ENCODE measurements at regions not wholly inside any gene's neighbourhood (a gene's known extent, or its start where the extent isn't known, plus 50 kb on each side); places are given as distances from the start of the nearest gene placed in this dataset.

DNA sequence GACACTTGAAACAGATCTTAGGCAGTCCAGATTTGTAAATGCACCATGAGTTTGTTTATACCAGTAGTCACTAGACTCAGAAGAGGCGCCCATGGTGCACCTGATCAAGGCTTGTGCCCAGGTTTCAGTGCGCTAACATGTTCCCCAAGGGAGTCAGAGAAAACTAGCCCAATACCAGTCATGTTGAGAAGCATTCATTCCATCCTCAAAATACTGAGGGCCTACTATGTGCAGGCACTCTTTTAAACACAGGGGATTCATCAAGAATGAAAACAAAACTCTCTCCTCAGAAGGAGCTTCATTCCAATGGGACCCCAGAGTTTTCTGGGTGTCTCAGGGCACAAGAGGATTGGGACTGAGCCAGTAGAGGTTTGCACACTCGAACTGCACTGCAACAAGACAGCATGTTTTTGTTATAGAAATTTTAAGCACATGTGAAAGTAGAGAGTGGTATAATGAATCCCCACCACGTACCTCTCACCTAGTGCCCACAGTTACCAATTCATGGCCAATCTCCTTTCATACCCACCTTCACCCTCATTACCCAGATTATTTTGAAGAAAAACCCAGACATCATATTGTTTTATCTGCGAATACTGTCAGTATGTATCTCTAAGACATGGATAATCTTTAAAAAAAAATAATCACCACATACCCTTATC lies 55.0 kb upstream of the ARID5B start:
- H3K9me3 ChIP-seq, result no peaks in the 10 kb centered on the region
- TF ChIP-seq EP300 (IDR thresholded peaks at IDR 0.05; ENCODE audit: low read depth) (no peak), POLR2A (IDR thresholded peaks at IDR 0.05) (no peak), POLR2AphosphoS5 (IDR thresholded peaks at IDR 0.05) (no peak)
- TF ChIP-seq, protein P1, sequence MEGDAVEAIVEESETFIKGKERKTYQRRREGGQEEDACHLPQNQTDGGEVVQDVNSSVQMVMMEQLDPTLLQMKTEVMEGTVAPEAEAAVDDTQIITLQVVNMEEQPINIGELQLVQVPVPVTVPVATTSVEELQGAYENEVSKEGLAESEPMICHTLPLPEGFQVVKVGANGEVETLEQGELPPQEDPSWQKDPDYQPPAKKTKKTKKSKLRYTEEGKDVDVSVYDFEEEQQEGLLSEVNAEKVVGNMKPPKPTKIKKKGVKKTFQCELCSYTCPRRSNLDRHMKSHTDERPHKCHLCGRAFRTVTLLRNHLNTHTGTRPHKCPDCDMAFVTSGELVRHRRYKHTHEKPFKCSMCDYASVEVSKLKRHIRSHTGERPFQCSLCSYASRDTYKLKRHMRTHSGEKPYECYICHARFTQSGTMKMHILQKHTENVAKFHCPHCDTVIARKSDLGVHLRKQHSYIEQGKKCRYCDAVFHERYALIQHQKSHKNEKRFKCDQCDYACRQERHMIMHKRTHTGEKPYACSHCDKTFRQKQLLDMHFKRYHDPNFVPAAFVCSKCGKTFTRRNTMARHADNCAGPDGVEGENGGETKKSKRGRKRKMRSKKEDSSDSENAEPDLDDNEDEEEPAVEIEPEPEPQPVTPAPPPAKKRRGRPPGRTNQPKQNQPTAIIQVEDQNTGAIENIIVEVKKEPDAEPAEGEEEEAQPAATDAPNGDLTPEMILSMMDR (IDR thresholded peaks at IDR 0.05), result no peak
- WGBS, 2 donors (ENCODE audit: low coverage in 1 of 2), result 81 to 94% methylated on average over 2 to 5 of the region's 5 CpGs
- no peaks in the 10 kb centered on the region for H3K27me3 ChIP-seq
- in situ Hi-C loops (cut with MboI; ENCODE audit: low pct_ligation_motif_present in 1 of 4, low pct_unique_long_range_greater_than_20kb in 1 of 4, low sequenced_read_pairs in 3 of 4), result no loop called here
- H3K36me3 ChIP-seq, result no peaks in the 10 kb centered on the region
- peak overlapping the region in 3 of 4 donors; percentile 28 to 71 (median 39) for H3K27ac ChIP-seq
- no peak overlapping the region for H3K4me3 ChIP-seq
- no peak for DNase-seq
- H3K4me1 ChIP-seq, result peaks cover 9 to 30% (median 16%) of the 10 kb centered on the region in 4 donors
- intact Hi-C loops (cut with DNase I; ENCODE audit: low total_unique reads), result no loop called here

DNA sequence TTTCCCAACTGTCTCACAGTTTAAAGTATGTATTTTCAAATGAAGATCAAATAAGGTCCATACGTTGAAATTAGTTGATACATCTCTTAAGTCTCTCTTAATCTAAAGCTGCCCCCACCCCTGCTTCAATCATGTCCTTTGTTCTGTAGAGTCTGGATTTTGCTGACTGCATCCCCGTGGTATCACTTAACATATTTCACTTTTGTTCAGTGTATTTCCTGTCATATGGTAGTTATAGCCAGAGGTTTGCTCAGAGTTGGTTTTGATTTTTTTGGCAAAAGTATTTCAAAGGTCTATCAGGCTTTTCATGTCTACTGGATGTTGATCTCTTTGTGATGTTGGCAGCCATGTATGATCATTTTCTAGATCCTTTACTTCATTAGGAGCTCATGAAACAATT lies 54.4 kb upstream of the ARID5B start:
- in situ Hi-C loops (cut with MboI; ENCODE audit: low pct_ligation_motif_present in 1 of 4, low pct_unique_long_range_greater_than_20kb in 1 of 4, low sequenced_read_pairs in 3 of 4) (no loop called here), intact Hi-C loops (cut with DNase I; ENCODE audit: low total_unique reads) (no loop called here)
- no peaks in the 10 kb centered on the region for H3K36me3 ChIP-seq
- DNase-seq, result no peak
- WGBS, 2 donors (ENCODE audit: low coverage in 1 of 2), result 70 to 71% methylated on average over 2 of the region's 2 CpGs
- TF ChIP-seq POLR2AphosphoS5 (IDR thresholded peaks at IDR 0.05) (no peak), EP300 (IDR thresholded peaks at IDR 0.05; ENCODE audit: low read depth) (no peak), POLR2A (IDR thresholded peaks at IDR 0.05) (no peak)
- TF ChIP-seq, protein P1 (IDR thresholded peaks at IDR 0.05), result no peak
- H3K9me3 ChIP-seq, result no peaks in the 10 kb centered on the region
- no peaks in the 10 kb centered on the region for H3K27me3 ChIP-seq
- peaks cover 9 to 30% (median 16%) of the 10 kb centered on the region in 4 donors for H3K4me1 ChIP-seq
- H3K4me3 ChIP-seq, result no peak overlapping the region
- no peak overlapping the region for H3K27ac ChIP-seq

DNA sequence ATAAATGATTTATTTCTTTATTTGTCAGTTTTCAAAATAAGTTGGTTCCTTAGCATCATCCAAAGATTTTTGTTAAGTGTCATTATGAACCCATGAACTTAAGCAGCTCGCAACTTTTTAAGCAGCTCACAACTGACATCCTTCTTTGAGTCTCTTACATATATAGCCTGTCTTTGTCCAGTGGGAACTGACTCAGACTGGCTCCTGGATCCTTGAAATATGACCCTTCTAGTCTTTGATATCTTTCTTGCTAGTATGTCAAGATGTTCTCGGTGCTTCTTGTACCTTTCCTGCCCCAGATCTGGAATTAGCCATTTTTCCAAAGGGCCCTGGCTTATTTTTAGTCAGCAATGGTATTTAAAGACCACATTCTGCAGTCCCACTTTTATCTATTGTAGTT lies 53.9 kb upstream of the ARID5B start:
- no peaks in the 10 kb centered on the region for H3K36me3 ChIP-seq
- 93 to 100% methylated on average over 2 of the region's 2 CpGs for WGBS, 2 donors (ENCODE audit: low coverage in 1 of 2)
- no peak overlapping the region for H3K27ac ChIP-seq
- intact Hi-C loops (cut with DNase I; ENCODE audit: low total_unique reads), result no loop called here
- no peak overlapping the region for H3K4me3 ChIP-seq
- DNase-seq, result no peak
- TF ChIP-seq, protein P1 (IDR thresholded peaks at IDR 0.05), result no peak
- TF ChIP-seq POLR2A (IDR thresholded peaks at IDR 0.05), result no peak
- no peak for TF ChIP-seq POLR2AphosphoS5 (IDR thresholded peaks at IDR 0.05)
- no peak for TF ChIP-seq EP300 (IDR thresholded peaks at IDR 0.05; ENCODE audit: low read depth)
- H3K4me1 ChIP-seq, result peaks cover 9 to 30% (median 16%) of the 10 kb centered on the region in 4 donors
- H3K9me3 ChIP-seq, result no peaks in the 10 kb centered on the region
- in situ Hi-C loops (cut with MboI; ENCODE audit: low pct_ligation_motif_present in 1 of 4, low pct_unique_long_range_greater_than_20kb in 1 of 4, low sequenced_read_pairs in 3 of 4), result no loop called here
- H3K27me3 ChIP-seq, result no peaks in the 10 kb centered on the region

DNA sequence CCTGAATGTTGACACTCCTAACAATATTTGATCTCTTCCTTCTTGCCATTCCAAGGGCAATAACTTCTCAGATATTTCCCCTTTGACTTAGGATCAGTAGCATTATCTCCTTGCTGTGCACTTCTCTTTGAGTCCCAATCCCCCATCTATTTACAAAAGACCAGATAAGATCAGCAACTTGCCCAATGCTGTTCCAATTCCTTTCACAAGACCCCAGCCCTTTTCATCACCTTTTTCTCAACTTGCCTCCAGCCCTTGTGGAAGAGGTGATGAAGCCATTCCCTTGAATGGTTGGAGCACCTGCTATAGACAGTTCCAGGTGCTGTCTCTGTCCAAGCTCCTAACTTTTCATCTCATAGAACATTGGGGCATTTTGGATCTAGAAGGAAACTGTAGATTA lies 51.1 kb upstream of the ARID5B start:
- Histone ChIP-seq H3K27me3 (no peaks in the 10 kb centered on the region), H3K36me3 (no peaks in the 10 kb centered on the region), H3K4me3 (no peak overlapping the region), H3K4me1 (peaks cover 6 to 8% (median 7%) of the 10 kb centered on the region in 4 donors), H3K27ac (no peak overlapping the region), H3K9me3 (no peaks in the 10 kb centered on the region)
- intact Hi-C loops (cut with DNase I; ENCODE audit: low total_unique reads), result no loop called here
- in situ Hi-C loops (cut with MboI; ENCODE audit: low pct_ligation_motif_present in 1 of 4, low pct_unique_long_range_greater_than_20kb in 1 of 4, low sequenced_read_pairs in 3 of 4), result no loop called here
- DNase-seq, result no peak
- TF ChIP-seq EP300 (IDR thresholded peaks at IDR 0.05; ENCODE audit: low read depth) (no peak), POLR2AphosphoS5 (IDR thresholded peaks at IDR 0.05) (no peak), POLR2A (IDR thresholded peaks at IDR 0.05) (no peak)
- TF ChIP-seq, protein P1 (IDR thresholded peaks at IDR 0.05), result no peak

Measured in transverse colon (tissue), 4 donors.